Type B pancreatic cell (in vitro differentiated cells): ENCODE measurements at regions not wholly inside any gene's neighbourhood (a gene's known extent, or its start where the extent isn't known, plus 50 kb on each side); places are given as distances from the start of the nearest gene placed in this dataset.

Experiments used
- DNase-seq: peaks from one replicate; pipeline ENCODE4 v3.0.0; 2021; ENCODE audit warnings: mixed read lengths; ENCODE audit not compliant: unreplicated experiment; ENCODE audit errors: extremely low spot score
- H3K27ac Mint-ChIP-seq: 2 replicates; pipeline ENCODE4 v1.8.0; 2021; ENCODE audit warnings: mild to moderate bottlenecking, mixed read lengths
- H3K27me3 Mint-ChIP-seq: 2 replicates; pipeline ENCODE4 v1.8.0; 2021; ENCODE audit warnings: mixed read lengths
- H3K36me3 Mint-ChIP-seq: 2 replicates; pipeline ENCODE4 v1.8.0; 2021; ENCODE audit warnings: mixed read lengths
- H3K4me1 Mint-ChIP-seq: one replicate; pipeline ENCODE4 v1.8.0; 2021; ENCODE audit warnings: mixed read lengths; ENCODE audit not compliant: unreplicated experiment
- H3K4me3 Mint-ChIP-seq: 2 replicates; pipeline ENCODE4 v1.8.0; 2021; ENCODE audit warnings: mild to moderate bottlenecking, mixed read lengths
- H3K9me3 Mint-ChIP-seq: 2 replicates; pipeline ENCODE4 v1.8.0; 2021; ENCODE audit warnings: mixed read lengths
- CTCF ChIP-seq: fragments of 200-600 bp; sonication (generic); conservative IDR thresholded peaks from 2 replicates; pipeline ENCODE4 v1.5.0; 2021; ENCODE audit warnings: antibody characterized with exemption, mild to moderate bottlenecking

- H3K9me3 Mint-ChIP-seq, result no peaks in the 10 kb centered on the region
- H3K27ac Mint-ChIP-seq, result no peak overlapping the region
- no peak for TF ChIP-seq CTCF
- H3K27me3 Mint-ChIP-seq, result no peaks in the 10 kb centered on the region
- no peak for DNase-seq
- no peak overlapping the region for H3K4me3 Mint-ChIP-seq
- no peaks in the 10 kb centered on the region for H3K36me3 Mint-ChIP-seq
- H3K4me1 Mint-ChIP-seq, result no peaks in the 10 kb centered on the region
Observed at GRCh38 chr10:110370006-110370405, 65.3 kb upstream of the SMNDC1 start.

GRCh38 chr10:110372656-110373055, 67.9 kb upstream of the SMNDC1 start:
- no peak for TF ChIP-seq CTCF
- Mint-ChIP-seq H3K9me3 (no peaks in the 10 kb centered on the region), H3K4me3 (no peak overlapping the region), H3K4me1 (peaks cover 10% of the 10 kb centered on the region), H3K27ac (no peak overlapping the region), H3K36me3 (no peaks in the 10 kb centered on the region), H3K27me3 (no peaks in the 10 kb centered on the region)
- DNase-seq, result no peak

GRCh38 chr10:110373059-110373458, 68.3 kb upstream of the SMNDC1 start:
- no peaks in the 10 kb centered on the region for H3K9me3 Mint-ChIP-seq
- peaks cover 10% of the 10 kb centered on the region for H3K4me1 Mint-ChIP-seq
- no peak for DNase-seq
- no peak for TF ChIP-seq CTCF
- no peak overlapping the region for H3K4me3 Mint-ChIP-seq
- H3K27me3 Mint-ChIP-seq, result no peaks in the 10 kb centered on the region
- no peak overlapping the region for H3K27ac Mint-ChIP-seq
- no peaks in the 10 kb centered on the region for H3K36me3 Mint-ChIP-seq

- Mint-ChIP-seq H3K9me3 (no peaks in the 10 kb centered on the region), H3K4me1 (peaks cover 10% of the 10 kb centered on the region), H3K27ac (no peak overlapping the region), H3K27me3 (no peaks in the 10 kb centered on the region), H3K36me3 (no peaks in the 10 kb centered on the region), H3K4me3 (no peak overlapping the region)
- no peak for TF ChIP-seq CTCF
- DNase-seq, result no peak
Observed at GRCh38 chr10:110373857-110374654, 69.3 kb upstream of the SMNDC1 start.

- Mint-ChIP-seq H3K9me3 (no peaks in the 10 kb centered on the region), H3K4me1 (peaks cover 10% of the 10 kb centered on the region), H3K4me3 (no peak overlapping the region), H3K27ac (no peak overlapping the region), H3K27me3 (no peaks in the 10 kb centered on the region), H3K36me3 (no peaks in the 10 kb centered on the region)
- TF ChIP-seq CTCF, result no peak
- no peak for DNase-seq
Observed at GRCh38 chr10:110375121-110375520, 70.4 kb upstream of the SMNDC1 start.
